ENCODE measurements at regions not wholly inside any gene's neighbourhood (a gene's known extent, or its start where the extent isn't known, plus 50 kb on each side); places are given as distances from the start of the nearest gene placed in this dataset.

- no TSS peak for BruUV-seq (replicated peaks)
- Mint-ChIP-seq H3K4me3 (ENCODE audit: low read depth, unreplicated experiment) (no peak overlapping the region), H3K27ac (ENCODE audit: unreplicated experiment) (no peak overlapping the region), H3K36me3 (ENCODE audit: insufficient read depth, unreplicated experiment) (no peaks in the 10 kb centered on the region), H3K9me3 (ENCODE audit: low read depth, unreplicated experiment) (no peaks in the 10 kb centered on the region), H3K4me1 (ENCODE audit: low read depth, unreplicated experiment) (peaks cover 8% of the 10 kb centered on the region), H3K27me3 (ENCODE audit: unreplicated experiment) (no peaks in the 10 kb centered on the region)
- CTCF ChIA-PET, result no interaction called here
- no peak for DNase-seq
- TF ChIP-seq, protein P1, sequence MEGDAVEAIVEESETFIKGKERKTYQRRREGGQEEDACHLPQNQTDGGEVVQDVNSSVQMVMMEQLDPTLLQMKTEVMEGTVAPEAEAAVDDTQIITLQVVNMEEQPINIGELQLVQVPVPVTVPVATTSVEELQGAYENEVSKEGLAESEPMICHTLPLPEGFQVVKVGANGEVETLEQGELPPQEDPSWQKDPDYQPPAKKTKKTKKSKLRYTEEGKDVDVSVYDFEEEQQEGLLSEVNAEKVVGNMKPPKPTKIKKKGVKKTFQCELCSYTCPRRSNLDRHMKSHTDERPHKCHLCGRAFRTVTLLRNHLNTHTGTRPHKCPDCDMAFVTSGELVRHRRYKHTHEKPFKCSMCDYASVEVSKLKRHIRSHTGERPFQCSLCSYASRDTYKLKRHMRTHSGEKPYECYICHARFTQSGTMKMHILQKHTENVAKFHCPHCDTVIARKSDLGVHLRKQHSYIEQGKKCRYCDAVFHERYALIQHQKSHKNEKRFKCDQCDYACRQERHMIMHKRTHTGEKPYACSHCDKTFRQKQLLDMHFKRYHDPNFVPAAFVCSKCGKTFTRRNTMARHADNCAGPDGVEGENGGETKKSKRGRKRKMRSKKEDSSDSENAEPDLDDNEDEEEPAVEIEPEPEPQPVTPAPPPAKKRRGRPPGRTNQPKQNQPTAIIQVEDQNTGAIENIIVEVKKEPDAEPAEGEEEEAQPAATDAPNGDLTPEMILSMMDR (IDR thresholded peaks at IDR 0.05; ENCODE audit: unreplicated experiment), result no peak
- intact Hi-C loops (cut with micrococcal nuclease; ENCODE audit: unreplicated experiment), result no loop called here
These were observed 105.5 kb upstream of the TNC start for GRCh38 chr9:115223471-115223870.

- CTCF ChIA-PET, result no interaction called here
- Mint-ChIP-seq H3K4me3 (ENCODE audit: low read depth, unreplicated experiment) (no peak overlapping the region), H3K27ac (ENCODE audit: unreplicated experiment) (no peak overlapping the region), H3K4me1 (ENCODE audit: low read depth, unreplicated experiment) (peaks cover 8% of the 10 kb centered on the region), H3K36me3 (ENCODE audit: insufficient read depth, unreplicated experiment) (peaks cover 4% of the 10 kb centered on the region), H3K27me3 (ENCODE audit: unreplicated experiment) (no peaks in the 10 kb centered on the region), H3K9me3 (ENCODE audit: low read depth, unreplicated experiment) (no peaks in the 10 kb centered on the region)
- no TSS peak for BruUV-seq (replicated peaks)
- TF ChIP-seq, protein P1 (IDR thresholded peaks at IDR 0.05; ENCODE audit: unreplicated experiment), result no peak
- no peak for DNase-seq
- intact Hi-C loops (cut with micrococcal nuclease; ENCODE audit: unreplicated experiment), result loop anchor here (1.0 kb wide), 1 partner anchor 299 kb away; no protein-coding TSS in a partner anchor
These were observed 107.6 kb upstream of the TNC start for GRCh38 chr9:115225459-115226116.

- peak; percentile 6 for DNase-seq
- Mint-ChIP-seq H3K27me3 (ENCODE audit: unreplicated experiment) (no peaks in the 10 kb centered on the region), H3K36me3 (ENCODE audit: insufficient read depth, unreplicated experiment) (peaks cover 4% of the 10 kb centered on the region), H3K4me3 (ENCODE audit: low read depth, unreplicated experiment) (no peak overlapping the region), H3K4me1 (ENCODE audit: low read depth, unreplicated experiment) (peaks cover 8% of the 10 kb centered on the region), H3K27ac (ENCODE audit: unreplicated experiment) (no peak overlapping the region), H3K9me3 (ENCODE audit: low read depth, unreplicated experiment) (no peaks in the 10 kb centered on the region)
- TF ChIP-seq, protein P1 (IDR thresholded peaks at IDR 0.05; ENCODE audit: unreplicated experiment), result no peak
- CTCF ChIA-PET, result no interaction called here
- no TSS peak for BruUV-seq (replicated peaks)
- intact Hi-C loops (cut with micrococcal nuclease; ENCODE audit: unreplicated experiment), result loop anchor here (1.0 kb wide), 1 partner anchor 298 kb away; no protein-coding TSS in a partner anchor
These were observed 108.2 kb upstream of the TNC start for GRCh38 chr9:115226152-115226551.

GRCh38 chr9:115229496-115229895 is 111.5 kb upstream of the TNC start:
- Mint-ChIP-seq H3K4me1 (ENCODE audit: low read depth, unreplicated experiment) (peaks cover 25% of the 10 kb centered on the region), H3K9me3 (ENCODE audit: low read depth, unreplicated experiment) (no peaks in the 10 kb centered on the region), H3K36me3 (ENCODE audit: insufficient read depth, unreplicated experiment) (peaks cover 4% of the 10 kb centered on the region), H3K27me3 (ENCODE audit: unreplicated experiment) (no peaks in the 10 kb centered on the region), H3K27ac (ENCODE audit: unreplicated experiment) (no peak overlapping the region), H3K4me3 (ENCODE audit: low read depth, unreplicated experiment) (no peak overlapping the region)
- CTCF ChIA-PET, result no interaction called here
- intact Hi-C loops (cut with micrococcal nuclease; ENCODE audit: unreplicated experiment), result no loop called here
- peak; percentile 38 for DNase-seq
- BruUV-seq (replicated peaks), result no TSS peak
- TF ChIP-seq, protein P1 (IDR thresholded peaks at IDR 0.05; ENCODE audit: unreplicated experiment), result no peak

Measured in Calu3 (cell line).